Spleen (tissue), 11 donors: ENCODE measurements at regions not wholly inside any gene's neighbourhood (a gene's known extent, or its start where the extent isn't known, plus 50 kb on each side); places are given as distances from the start of the nearest gene placed in this dataset.

Source experiments
- DNase-seq: peaks from one replicate; pipeline ENCODE4 v3.0.0-alpha.2; 2020
- H3K27ac ChIP-seq, 8 donors: fragments of 200-600 bp; sonication (generic) in 7 of 8; 1 replicate in 4 of 8; 2 replicates in 4 of 8; pipeline versions ENCODE4 v1.5.0 to v1.8.0; 2016 to 2021; ENCODE audit warnings: inconsistent platforms in 4 of 8, mild to moderate bottlenecking in 4 of 8, moderate library complexity in 1 of 8
- H3K27me3 ChIP-seq, 7 donors: fragments of 200-600 bp; sonication (generic) in 6 of 7; replicated peaks in 1 of 7; 1 replicate in 4 of 7; 2 replicates in 3 of 7; pipeline versions ENCODE4 v1.5.0 to v1.8.0; 2016 to 2021; ENCODE audit warnings: inconsistent platforms in 3 of 7, mild to moderate bottlenecking in 1 of 7
- H3K36me3 ChIP-seq, 6 donors: fragments of 200-600 bp; sonication (generic) in 5 of 6; 1 replicate in 4 of 6; 2 replicates in 2 of 6; pipeline versions ENCODE4 v1.5.0 to v1.8.0; 2016 to 2021; ENCODE audit warnings: inconsistent platforms in 2 of 6
- H3K4me1 ChIP-seq, 6 donors: fragments of 200-600 bp; sonication (generic) in 5 of 6; 1 replicate in 3 of 6; 2 replicates in 3 of 6; pipeline versions ENCODE4 v1.5.0 to v1.8.0; 2016 to 2021; ENCODE audit warnings: inconsistent platforms in 3 of 6
- H3K4me3 ChIP-seq, 8 donors: fragments of 200-600 bp; sonication (generic) in 7 of 8; 1 replicate in 4 of 8; 2 replicates in 4 of 8; pipeline versions ENCODE4 v1.5.0 to v1.8.0; 2016 to 2021; ENCODE audit warnings: inconsistent platforms in 4 of 8, mild to moderate bottlenecking in 4 of 8, moderate library complexity in 2 of 8
- H3K9me3 ChIP-seq, 8 donors: fragments of 200-600 bp; sonication (generic) in 7 of 8; 1 replicate in 4 of 8; 2 replicates in 4 of 8; pipeline versions ENCODE4 v1.5.0 to v1.8.0; 2016 to 2021; ENCODE audit warnings: inconsistent platforms in 4 of 8
- POLR2A ChIP-seq, 3 donors: fragments of 450-650 bp; IDR thresholded peaks; one replicate each; pipeline ENCODE4 v1.5.1; 2017; ENCODE audit warnings: antibody characterized with exemption in 3 of 3, mild to moderate bottlenecking in 1 of 3
- POLR2AphosphoS5 ChIP-seq, 3 donors: sonication (generic); formaldehyde crosslinking; IDR thresholded peaks; one replicate each; pipeline ENCODE4 v1.5.1; 2017; ENCODE audit warnings: antibody characterized with exemption in 3 of 3
- WGBS, 5 donors: extraction: QIAGEN DNeasy Blood & Tissue Kit in 3 of 5; methylation state at CpG; one replicate each; pipeline versions ENCODE4 v1.1.5 to v1.1.7; 2013 to 2018; 5-methylcytosine and 5-hydroxymethylcytosine counted together
- intact Hi-C: fragments of 100-400 bp; cut with DNase I; formaldehyde crosslinking; loops from one replicate; pipeline ENCODE4 v1.15.0; 2023; ENCODE audit warnings: low total_unique reads
- TF ChIP-seq, protein P1 (sequence below), 11 experiments: fragments of 200-600 bp in 7 of 11; fragments of 450-650 bp in 4 of 11; sonication (generic) in 4 of 11; IDR thresholded peaks in 8 of 11; conservative IDR thresholded peaks in 3 of 11; 1 replicate in 7 of 11; 2 replicates in 4 of 11; pipeline versions ENCODE4 v1.4.0 to v1.8.0; 2016 to 2021; ENCODE audit warnings: antibody characterized with exemption in 11 of 11, inconsistent platforms in 4 of 11, mild to moderate bottlenecking in 1 of 11
- donor health status: healthy with polysubstance abuse.
- donor health status: DM: no; HTN: no; CAD: no; lungs with moderate emphysema.
- donor health status: DM: no; HTN: no; CAD: no.
- donor health status: Bipolar disorder and iron deficiency.
- donor health status: healthy.
- donor health status: DM: no; HTN: no; CAD: no.
- donor health status: DM: yes; HTN: yes; CAD: no.

DNA sequence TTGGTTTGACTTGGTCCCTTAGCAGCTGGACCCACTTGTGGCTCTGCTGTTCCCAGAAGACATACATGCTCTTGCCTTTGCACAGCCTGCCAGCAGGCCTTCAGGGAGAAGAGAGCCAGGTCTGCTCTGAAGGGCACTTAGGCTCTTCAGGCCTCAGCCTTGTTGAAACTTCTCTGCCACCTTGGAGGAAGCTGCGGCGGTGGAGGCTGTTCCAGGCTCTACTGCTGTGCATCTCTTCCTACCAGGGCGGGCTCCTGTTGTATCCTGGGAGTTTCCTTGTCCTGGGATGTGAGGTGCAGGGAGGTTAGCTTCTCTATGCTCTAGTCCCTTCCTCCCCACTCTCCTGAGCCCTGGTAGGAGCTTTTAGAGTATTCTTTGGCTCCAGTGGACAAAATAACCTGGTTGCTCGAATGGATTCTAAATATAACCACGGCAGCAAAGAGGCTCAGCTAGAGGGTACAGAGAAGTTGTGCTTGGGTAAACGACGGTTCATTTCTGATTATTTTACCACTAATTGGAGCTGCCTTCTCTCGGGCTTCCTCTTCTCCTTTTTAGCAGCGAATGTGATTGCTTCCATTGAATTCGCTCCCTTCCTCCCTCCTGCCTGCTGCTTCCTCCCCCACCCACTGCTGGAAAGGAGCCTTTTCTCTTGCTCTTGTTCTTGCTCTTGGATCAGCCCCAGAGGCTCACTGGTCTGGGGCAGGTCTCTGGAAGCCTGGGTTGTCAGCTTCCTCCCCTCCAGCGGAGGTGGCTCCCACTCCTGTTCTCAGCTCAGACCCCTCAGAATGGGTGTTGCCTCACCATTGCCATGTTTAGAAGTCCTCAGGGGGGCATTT is 126.6 kb upstream of the CACNA1E start:
- TF ChIP-seq POLR2AphosphoS5 (IDR thresholded peaks at IDR 0.05) (no peak), POLR2A (IDR thresholded peaks at IDR 0.05) (no peak)
- TF ChIP-seq, protein P1, sequence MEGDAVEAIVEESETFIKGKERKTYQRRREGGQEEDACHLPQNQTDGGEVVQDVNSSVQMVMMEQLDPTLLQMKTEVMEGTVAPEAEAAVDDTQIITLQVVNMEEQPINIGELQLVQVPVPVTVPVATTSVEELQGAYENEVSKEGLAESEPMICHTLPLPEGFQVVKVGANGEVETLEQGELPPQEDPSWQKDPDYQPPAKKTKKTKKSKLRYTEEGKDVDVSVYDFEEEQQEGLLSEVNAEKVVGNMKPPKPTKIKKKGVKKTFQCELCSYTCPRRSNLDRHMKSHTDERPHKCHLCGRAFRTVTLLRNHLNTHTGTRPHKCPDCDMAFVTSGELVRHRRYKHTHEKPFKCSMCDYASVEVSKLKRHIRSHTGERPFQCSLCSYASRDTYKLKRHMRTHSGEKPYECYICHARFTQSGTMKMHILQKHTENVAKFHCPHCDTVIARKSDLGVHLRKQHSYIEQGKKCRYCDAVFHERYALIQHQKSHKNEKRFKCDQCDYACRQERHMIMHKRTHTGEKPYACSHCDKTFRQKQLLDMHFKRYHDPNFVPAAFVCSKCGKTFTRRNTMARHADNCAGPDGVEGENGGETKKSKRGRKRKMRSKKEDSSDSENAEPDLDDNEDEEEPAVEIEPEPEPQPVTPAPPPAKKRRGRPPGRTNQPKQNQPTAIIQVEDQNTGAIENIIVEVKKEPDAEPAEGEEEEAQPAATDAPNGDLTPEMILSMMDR (IDR thresholded peaks at IDR 0.05 in 8 of 11, conservative IDR thresholded peaks at IDR 0.05 in 3 of 11): no peak
- no peak overlapping the region for H3K27ac ChIP-seq
- no peak for DNase-seq

DNA sequence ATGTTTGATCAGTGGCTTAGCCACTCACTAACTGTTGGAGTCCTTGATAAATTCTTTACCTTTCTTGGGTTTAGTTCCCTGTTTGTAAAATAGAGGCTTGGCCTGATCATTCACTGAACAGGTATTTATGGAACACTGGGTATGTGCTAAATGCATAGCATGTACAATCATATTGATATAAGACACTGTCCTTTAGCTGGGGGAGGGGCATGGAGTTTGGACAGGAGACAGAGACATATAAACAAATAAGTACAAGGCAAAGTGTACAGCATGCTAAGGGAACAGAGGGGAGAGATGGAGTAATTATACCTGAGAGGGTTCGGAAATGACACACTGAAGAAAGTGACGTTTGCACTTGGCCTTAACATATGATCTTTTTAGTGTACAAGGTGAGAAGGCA is 124.3 kb upstream of the CACNA1E start:
- H3K9me3 ChIP-seq: no peaks in the 10 kb centered on the region
- no peak overlapping the region for H3K27ac ChIP-seq
- intact Hi-C loops: no loop called here
- no peaks in the 10 kb centered on the region for H3K36me3 ChIP-seq
- H3K4me3 ChIP-seq: no peak overlapping the region
- DNase-seq: no peak
- WGBS, 5 donors: 73 to 87% (median 82%) methylated on average over 2 of the region's 2 CpGs
- H3K4me1 ChIP-seq: no peaks in the 10 kb centered on the region
- TF ChIP-seq, protein P1 (IDR thresholded peaks at IDR 0.05 in 8 of 11, conservative IDR thresholded peaks at IDR 0.05 in 3 of 11): no peak
- TF ChIP-seq POLR2AphosphoS5 (IDR thresholded peaks at IDR 0.05) (no peak), POLR2A (IDR thresholded peaks at IDR 0.05) (no peak)
- peaks cover 0 to 4% (median 0%) of the 10 kb centered on the region in 7 donors for H3K27me3 ChIP-seq

More for the DNA sequence above, 126.6 kb upstream of the CACNA1E start:
- Histone ChIP-seq H3K9me3 (no peaks in the 10 kb centered on the region), H3K4me1 (no peaks in the 10 kb centered on the region), H3K4me3 (no peak overlapping the region), H3K27me3 (no peaks in the 10 kb centered on the region), H3K36me3 (no peaks in the 10 kb centered on the region)
- WGBS, 5 donors: 32 to 38% (median 35%) methylated on average over 10 to 11 of the region's 11 CpGs
- intact Hi-C loops: no loop called here

DNA sequence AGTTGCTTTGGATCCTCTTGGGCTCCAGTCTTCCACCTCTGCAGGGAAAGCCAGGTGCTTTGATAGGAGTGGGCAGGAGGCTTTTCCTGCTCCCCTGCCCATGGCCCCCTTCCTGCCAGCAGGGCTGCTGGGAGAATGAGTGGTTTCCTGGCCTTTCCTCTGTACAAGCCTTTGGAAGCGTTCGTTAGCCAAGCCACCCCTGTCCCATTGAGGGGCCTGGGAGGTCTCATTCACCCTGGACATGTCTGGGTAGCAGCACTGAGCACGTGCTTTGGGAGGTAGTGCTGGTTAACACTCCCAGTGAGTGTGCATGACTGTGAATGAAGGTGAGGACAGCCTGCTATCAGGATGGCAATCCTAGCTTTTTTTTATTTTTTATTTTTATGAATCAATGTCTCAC is 118.5 kb upstream of the CACNA1E start:
- peaks cover 0 to 4% (median 0%) of the 10 kb centered on the region in 7 donors for H3K27me3 ChIP-seq
- 72 to 82% (median 77%) methylated on average over 3 of the region's 3 CpGs for WGBS, 5 donors
- no peaks in the 10 kb centered on the region for H3K36me3 ChIP-seq
- H3K27ac ChIP-seq: no peak overlapping the region
- H3K4me1 ChIP-seq: no peaks in the 10 kb centered on the region
- intact Hi-C loops: no loop called here
- TF ChIP-seq, protein P1 (IDR thresholded peaks at IDR 0.05 in 8 of 11, conservative IDR thresholded peaks at IDR 0.05 in 3 of 11): no peak
- TF ChIP-seq POLR2AphosphoS5 (IDR thresholded peaks at IDR 0.05): no peak
- no peak for TF ChIP-seq POLR2A (IDR thresholded peaks at IDR 0.05)
- no peak overlapping the region for H3K4me3 ChIP-seq
- DNase-seq: no peak
- no peaks in the 10 kb centered on the region for H3K9me3 ChIP-seq

DNA sequence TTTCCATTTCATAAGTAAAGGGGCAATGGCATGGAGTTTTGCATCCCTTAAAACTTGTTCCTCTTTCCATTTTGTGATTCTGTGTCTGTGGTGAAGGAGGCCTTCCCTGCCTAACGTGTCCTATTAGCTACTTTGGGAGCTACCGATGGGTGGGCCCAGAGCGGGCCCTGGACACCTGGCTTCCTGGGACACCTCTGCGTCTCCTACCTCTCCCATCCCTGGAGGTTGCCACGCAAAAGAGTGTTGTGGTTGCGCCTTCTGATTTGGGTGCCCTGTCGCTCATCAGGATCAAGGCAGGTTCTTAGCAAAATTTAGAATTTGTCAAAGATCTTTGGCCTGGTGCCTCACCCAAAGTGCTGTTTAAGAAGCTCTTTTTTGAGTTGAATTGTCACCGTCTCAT is 116.4 kb upstream of the CACNA1E start:
- Histone ChIP-seq H3K4me3 (no peak overlapping the region), H3K27ac (no peak overlapping the region), H3K4me1 (no peaks in the 10 kb centered on the region), H3K9me3 (peaks cover 0 to 10% (median 5%) of the 10 kb centered on the region in 8 donors), H3K27me3 (peaks cover 0 to 4% (median 0%) of the 10 kb centered on the region in 7 donors), H3K36me3 (no peaks in the 10 kb centered on the region)
- TF ChIP-seq POLR2A (IDR thresholded peaks at IDR 0.05): no peak
- TF ChIP-seq POLR2AphosphoS5 (IDR thresholded peaks at IDR 0.05): no peak
- TF ChIP-seq, protein P1 (IDR thresholded peaks at IDR 0.05 in 8 of 11, conservative IDR thresholded peaks at IDR 0.05 in 3 of 11): no peak
- intact Hi-C loops: no loop called here
- WGBS, 5 donors: 88 to 92% (median 90%) methylated on average over 8 of the region's 8 CpGs
- no peak for DNase-seq
